GM19455 (cell line): ENCODE measurements at regions not wholly inside any gene's neighbourhood (a gene's known extent, or its start where the extent isn't known, plus 50 kb on each side); places are given as distances from the start of the nearest gene placed in this dataset.
"Not testable (repeated sequence)": the region's sequence is repeated elsewhere in the genome, so short reads cannot be mapped to it uniquely, and the experiment has no call there.

Source experiments
- ATAC-seq: cut with Tn5 transposase; IDR thresholded peaks from one replicate; pipeline ENCODE4 v1.9.1; 2021; ENCODE audit not compliant: unreplicated experiment

- ATAC-seq = no peak
Measured at GRCh38 chr6:141123049-141123448, 1009.7 kb upstream of the GJE1 start.

DNA sequence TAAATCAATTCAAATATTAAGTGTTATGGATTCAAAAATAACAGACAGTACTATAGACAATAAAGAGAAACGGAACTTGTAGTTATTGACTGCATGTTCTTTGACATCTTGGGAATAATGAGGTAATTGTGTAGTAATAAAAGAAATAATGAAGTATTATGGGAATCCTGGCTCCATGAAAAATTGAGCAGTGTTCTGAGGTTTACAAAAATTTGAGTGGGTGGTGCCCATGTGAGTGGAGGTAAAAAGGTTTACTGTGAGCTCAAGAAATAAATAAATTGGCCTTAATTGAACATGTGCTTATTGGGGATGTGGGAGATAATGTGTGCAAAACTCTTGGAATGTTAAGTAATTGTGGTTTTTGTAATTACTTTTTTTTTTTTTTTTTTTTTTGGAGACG is 1013.7 kb upstream of the GJE1 start:
- no peak for ATAC-seq

GRCh38 chr6:141117874-141118273 is 1014.9 kb upstream of the GJE1 start:
- ATAC-seq = no peak

DNA sequence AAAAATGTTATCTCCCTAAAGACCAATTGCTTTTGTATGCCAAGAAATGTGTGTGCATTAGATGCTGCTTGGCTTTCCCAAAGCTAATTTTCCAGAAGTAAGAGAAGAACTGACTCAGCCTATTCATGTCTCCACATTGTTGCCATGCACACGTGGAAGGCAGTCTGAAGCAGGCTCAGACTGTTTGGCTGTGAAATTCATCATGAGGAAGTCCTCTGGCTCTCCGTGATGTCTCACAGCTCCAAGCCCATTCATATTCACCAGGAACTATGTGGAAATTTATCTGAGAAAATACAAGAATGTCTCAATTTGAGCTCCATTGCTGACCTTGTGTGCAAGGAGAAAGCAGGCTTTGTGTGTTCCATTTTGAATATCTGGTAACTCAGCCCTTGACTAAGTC is 1022.2 kb upstream of the GJE1 start:
- ATAC-seq = no peak

DNA sequence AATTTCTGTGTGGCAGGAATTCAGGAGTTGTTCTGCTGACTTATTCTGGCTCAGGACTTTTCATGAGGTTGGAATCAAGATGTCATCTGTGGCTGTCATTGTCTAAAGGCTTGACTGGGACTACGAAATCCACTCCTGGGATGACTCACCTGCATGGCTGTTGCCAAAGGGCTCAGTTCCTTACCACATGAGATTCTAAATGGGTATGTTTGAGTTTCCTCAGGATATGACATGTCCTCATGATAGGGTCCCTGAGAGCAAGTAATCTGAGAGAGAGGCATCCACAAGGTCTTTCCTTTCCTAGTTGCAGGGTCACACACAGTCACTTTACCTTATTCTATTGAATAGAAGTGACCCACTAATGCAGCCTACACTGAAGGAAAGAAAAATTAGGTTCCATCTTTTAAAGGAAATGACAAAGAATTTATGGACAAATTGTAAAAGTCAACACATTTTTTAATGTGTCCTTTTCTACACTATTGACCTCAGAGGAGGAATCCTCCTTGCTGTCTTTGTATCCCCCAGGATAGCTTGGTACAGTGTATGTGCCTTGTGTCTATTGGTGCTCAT is 1025.0 kb upstream of the GJE1 start:
- ATAC-seq = no peak

DNA sequence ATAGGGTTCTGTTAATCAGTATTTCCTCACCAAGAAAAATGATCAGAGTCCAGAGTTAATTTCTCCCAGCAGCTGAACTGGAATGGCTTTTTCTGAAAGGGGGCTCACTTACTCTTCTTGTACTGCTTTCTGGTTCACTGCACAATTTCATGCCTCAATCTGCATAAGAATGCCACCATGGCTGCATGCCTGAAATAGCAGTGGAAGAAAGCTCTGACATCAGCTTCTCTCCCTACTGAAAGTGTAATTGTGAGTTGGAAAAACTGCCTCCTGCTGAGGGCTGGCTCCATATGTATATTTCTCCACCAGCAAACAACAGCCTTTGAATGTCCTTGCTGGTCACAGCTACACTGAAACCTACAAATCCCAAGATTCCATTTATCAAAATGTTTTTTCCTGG is 1027.2 kb upstream of the GJE1 start:
- ATAC-seq = no peak

- no peak for ATAC-seq
Measured at GRCh38 chr6:141103246-141103645, 1029.5 kb upstream of the GJE1 start.

DNA sequence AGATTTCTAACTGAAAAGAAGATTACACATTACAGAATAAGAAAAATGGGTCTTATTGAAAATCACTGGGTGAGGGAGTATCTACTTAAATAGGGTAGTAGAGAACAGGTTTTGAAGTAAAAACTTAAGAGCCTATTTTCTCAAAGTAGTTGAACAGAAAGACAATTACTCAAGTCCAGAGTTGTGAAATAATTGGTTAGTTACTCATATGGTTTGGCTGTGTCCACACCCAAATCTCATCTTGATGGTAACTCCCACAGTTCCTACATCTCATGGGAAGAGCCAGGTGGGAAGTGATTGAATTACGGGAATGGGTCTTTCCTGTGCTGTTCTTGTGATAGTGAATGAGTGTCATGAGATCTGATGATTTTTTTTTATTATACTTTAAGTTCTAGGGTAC is 1035.3 kb upstream of the GJE1 start:
- ATAC-seq = no peak

DNA sequence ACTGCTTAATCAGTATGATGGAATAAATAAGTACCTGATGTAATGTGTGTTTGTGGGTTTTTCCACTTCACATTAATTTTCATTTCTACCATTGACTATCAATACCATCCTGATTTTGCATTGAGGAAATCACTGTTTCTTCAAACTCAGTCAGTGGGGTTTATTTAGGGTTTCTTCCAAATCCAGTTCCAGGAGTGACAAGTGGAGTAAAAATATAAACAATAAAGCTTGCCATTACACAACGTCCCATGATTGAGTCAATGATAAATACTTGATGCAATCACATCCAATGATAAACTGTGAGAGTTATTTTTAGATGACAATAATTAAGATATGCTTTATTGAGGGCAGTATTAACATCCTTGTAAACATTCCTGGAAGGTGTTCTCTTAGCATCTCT is 1037.4 kb upstream of the GJE1 start:
- no peak for ATAC-seq

DNA sequence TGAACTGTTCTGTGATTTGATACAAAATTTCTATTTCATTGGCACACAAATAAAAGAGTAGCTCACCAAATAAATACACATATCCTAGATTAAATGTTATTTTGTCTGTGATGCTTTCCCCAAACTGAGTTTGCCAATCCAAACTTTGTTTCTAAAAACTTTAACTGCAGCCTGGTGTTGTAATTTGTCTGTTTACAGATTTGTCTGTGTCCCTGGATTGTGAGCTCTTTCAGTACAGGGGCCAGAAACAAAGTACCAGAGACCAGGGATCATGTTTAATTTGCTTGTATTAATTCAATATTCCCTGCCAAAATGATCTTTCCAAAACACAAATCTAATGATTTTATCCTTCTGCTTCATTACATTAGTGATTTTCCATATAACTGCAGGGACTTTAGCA is 1044.6 kb upstream of the GJE1 start:
- no peak for ATAC-seq

GRCh38 chr6:141077355-141078333 is 1055.1 kb upstream of the GJE1 start:
- ATAC-seq = peak; percentile 77

- no peak for ATAC-seq
Measured at GRCh38 chr6:141057761-141058160, 1075.0 kb upstream of the GJE1 start.

GRCh38 chr6:141056945-141057625 is 1075.6 kb upstream of the GJE1 start:
- no peak for ATAC-seq

- no peak for ATAC-seq
Measured at GRCh38 chr6:141050471-141050870, 1082.3 kb upstream of the GJE1 start.

- no peak for ATAC-seq
Measured at GRCh38 chr6:141048451-141048850, 1084.3 kb upstream of the GJE1 start.

- not testable (repeated sequence) for ATAC-seq
Measured at GRCh38 chr6:141046496-141046895, 1086.2 kb upstream of the GJE1 start.

- no peak for ATAC-seq
Measured at GRCh38 chr6:141041596-141042087, 1091.1 kb upstream of the GJE1 start.

DNA sequence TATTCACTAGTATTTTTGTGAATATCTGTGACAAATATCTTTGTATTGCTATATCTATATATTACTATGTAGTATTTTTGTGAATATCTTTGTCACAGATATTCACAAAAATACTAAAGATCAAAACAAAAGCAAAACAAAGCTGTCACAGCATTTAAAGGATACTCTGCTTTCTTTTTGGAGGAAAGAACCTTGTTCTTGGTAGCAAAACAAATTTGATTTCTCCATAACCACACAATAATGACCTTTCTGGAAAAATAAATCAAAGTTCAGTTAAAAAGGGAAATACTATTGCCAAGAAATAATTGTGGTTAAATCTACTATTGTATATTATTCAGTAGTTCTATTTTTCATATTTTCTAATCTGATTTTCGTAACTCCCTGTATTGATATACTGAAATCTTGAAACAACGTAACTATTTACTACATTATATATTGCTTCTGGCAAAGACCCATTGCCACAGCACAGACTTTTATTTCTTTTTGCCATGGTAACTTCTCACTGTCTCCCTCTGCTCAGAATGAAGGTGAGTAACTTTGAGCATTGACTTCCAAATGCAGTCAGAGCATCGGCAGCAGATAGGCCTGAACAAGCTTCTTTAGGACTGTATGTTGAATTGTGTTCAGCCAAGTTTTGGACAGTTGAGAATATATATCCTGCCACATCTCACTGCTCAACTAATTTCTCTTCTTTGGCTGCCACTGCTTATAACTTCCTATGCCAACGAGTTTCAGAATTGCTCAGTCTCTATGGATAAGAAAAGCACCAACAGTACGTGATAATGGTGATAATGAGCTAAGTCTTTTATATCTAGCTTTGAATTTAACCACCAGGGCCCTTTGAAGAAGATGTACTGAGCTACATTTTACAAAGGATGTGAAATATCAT is 1097.2 kb upstream of the GJE1 start:
- ATAC-seq = no peak

GRCh38 chr6:141033101-141033500 is 1099.6 kb upstream of the GJE1 start:
- ATAC-seq = no peak

- ATAC-seq = no peak
Measured at GRCh38 chr6:141029908-141030307, 1102.8 kb upstream of the GJE1 start.

- no peak for ATAC-seq
Measured at GRCh38 chr6:141028791-141029280, 1103.9 kb upstream of the GJE1 start.
